ENCODE measurements at regions not wholly inside any gene's neighbourhood (a gene's known extent, or its start where the extent isn't known, plus 50 kb on each side); places are given as distances from the start of the nearest gene placed in this dataset.

GRCh38 chr2:142781146-142781545 is 96.3 kb upstream of the KYNU start:
- H3K27ac ChIP-seq = no peak overlapping the region

DNA sequence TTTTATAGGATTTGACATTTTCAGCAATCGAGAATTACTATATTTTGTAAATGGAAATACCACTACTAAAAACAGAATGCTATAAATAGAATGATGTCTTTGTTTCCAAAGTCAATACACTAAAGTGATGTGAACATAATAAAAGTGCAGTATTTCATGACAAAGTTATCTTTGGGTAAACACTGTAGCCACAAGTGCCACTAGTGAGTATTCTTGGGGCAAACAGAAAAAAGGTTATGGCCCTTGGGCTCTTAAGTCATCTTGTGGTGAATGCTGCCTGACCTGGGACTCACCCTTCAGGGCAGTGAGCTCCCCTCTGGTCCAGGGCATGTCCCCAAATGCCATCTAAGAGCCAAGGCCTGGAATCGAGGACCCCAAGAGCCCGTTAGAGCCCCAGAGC is 99.2 kb upstream of the KYNU start:
- Histone ChIP-seq H3K27me3 (no peaks in the 10 kb centered on the region), H3K27ac (no peak overlapping the region), H3K4me1 (no peaks in the 10 kb centered on the region), H3K9me3 (no peaks in the 10 kb centered on the region), H3K36me3 (no peaks in the 10 kb centered on the region), H3K4me3 (no peak overlapping the region)
- no peak for DNase-seq (ENCODE audit: low spot score in 2 of 2)
- TF ChIP-seq POLR2A (IDR thresholded peaks at IDR 0.05) = no peak
- TF ChIP-seq EP300 (IDR thresholded peaks at IDR 0.05) = no peak
- no peak for TF ChIP-seq CTCF (IDR thresholded peaks at IDR 0.05)
- TF ChIP-seq POLR2AphosphoS5 (IDR thresholded peaks at IDR 0.05) = no peak
- WGBS = 90% methylated on average over 3 of the region's 3 CpGs

More at GRCh38 chr2:142781146-142781545, 96.3 kb upstream of the KYNU start:
- TF ChIP-seq POLR2A (IDR thresholded peaks at IDR 0.05) (no peak), POLR2AphosphoS5 (IDR thresholded peaks at IDR 0.05) (no peak), CTCF (IDR thresholded peaks at IDR 0.05) (no peak), EP300 (IDR thresholded peaks at IDR 0.05) (no peak)
- Histone ChIP-seq H3K4me1 (no peaks in the 10 kb centered on the region), H3K27me3 (no peaks in the 10 kb centered on the region), H3K36me3 (no peaks in the 10 kb centered on the region), H3K9me3 (no peaks in the 10 kb centered on the region), H3K4me3 (no peak overlapping the region)
- WGBS = 92% methylated on average over 2 of the region's 2 CpGs
- no peak for DNase-seq (ENCODE audit: low spot score in 2 of 2)

DNA sequence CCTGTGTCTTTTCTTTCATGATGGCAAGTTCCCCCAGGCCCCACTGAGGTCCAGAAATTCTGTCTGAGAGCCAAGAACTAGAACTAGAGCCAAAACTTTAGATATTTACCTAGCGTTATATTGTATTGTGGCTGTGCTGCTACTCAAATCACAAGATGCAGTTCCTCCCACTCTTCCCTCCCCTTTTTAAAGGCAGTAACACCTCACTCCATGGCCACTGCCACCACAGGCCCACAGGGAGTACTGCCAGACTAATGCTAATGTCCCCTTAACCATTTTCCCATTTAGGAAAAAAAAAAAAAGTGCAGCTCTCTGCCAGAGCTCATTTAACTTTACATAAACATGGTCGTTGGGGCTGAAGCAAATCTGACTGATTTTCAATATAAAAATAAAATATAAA is 99.7 kb upstream of the KYNU start:
- WGBS = 70% methylated on average over 2 of the region's 2 CpGs

GRCh38 chr2:142769761-142770160 is 107.7 kb upstream of the KYNU start:
- Histone ChIP-seq H3K27me3 (no peaks in the 10 kb centered on the region), H3K9me3 (peaks cover 17% of the 10 kb centered on the region), H3K27ac (no peak overlapping the region), H3K4me3 (no peak overlapping the region), H3K4me1 (no peaks in the 10 kb centered on the region), H3K36me3 (no peaks in the 10 kb centered on the region)
- DNase-seq (ENCODE audit: low spot score in 2 of 2) = no peak
- 83% methylated on average over 1 of the region's 1 CpG for WGBS
- TF ChIP-seq POLR2A (IDR thresholded peaks at IDR 0.05) = no peak
- TF ChIP-seq EP300 (IDR thresholded peaks at IDR 0.05) = no peak
- TF ChIP-seq POLR2AphosphoS5 (IDR thresholded peaks at IDR 0.05) = no peak
- TF ChIP-seq CTCF (IDR thresholded peaks at IDR 0.05) = no peak

More for the DNA sequence above, 99.7 kb upstream of the KYNU start:
- DNase-seq (ENCODE audit: low spot score in 2 of 2) = no peak
- Histone ChIP-seq H3K4me3 (no peak overlapping the region), H3K4me1 (no peaks in the 10 kb centered on the region), H3K9me3 (no peaks in the 10 kb centered on the region), H3K27ac (no peak overlapping the region), H3K27me3 (no peaks in the 10 kb centered on the region), H3K36me3 (no peaks in the 10 kb centered on the region)
- TF ChIP-seq EP300 (IDR thresholded peaks at IDR 0.05) = no peak
- TF ChIP-seq POLR2A (IDR thresholded peaks at IDR 0.05) = no peak
- TF ChIP-seq POLR2AphosphoS5 (IDR thresholded peaks at IDR 0.05) = no peak
- TF ChIP-seq CTCF (IDR thresholded peaks at IDR 0.05) = no peak

- Histone ChIP-seq H3K27ac (no peak overlapping the region), H3K4me1 (no peaks in the 10 kb centered on the region), H3K27me3 (no peaks in the 10 kb centered on the region), H3K9me3 (peaks cover 17% of the 10 kb centered on the region), H3K4me3 (no peak overlapping the region), H3K36me3 (no peaks in the 10 kb centered on the region)
- TF ChIP-seq POLR2A (IDR thresholded peaks at IDR 0.05) (no peak), EP300 (IDR thresholded peaks at IDR 0.05) (no peak), POLR2AphosphoS5 (IDR thresholded peaks at IDR 0.05) (no peak), CTCF (IDR thresholded peaks at IDR 0.05) (no peak)
- no peak for DNase-seq (ENCODE audit: low spot score in 2 of 2)
Measured at GRCh38 chr2:142767847-142768246, 109.6 kb upstream of the KYNU start.
